Panc1 (cell line): ENCODE measurements at regions not wholly inside any gene's neighbourhood (a gene's known extent, or its start where the extent isn't known, plus 50 kb on each side); places are given as distances from the start of the nearest gene placed in this dataset.

ENCODE experiments used
- ATAC-seq: fragments of 200-7000 bp; cut with Tn5 transposase; 2 replicates; pipeline ENCODE4 v1.9.1; 2020; ENCODE audit warnings: mild to moderate bottlenecking, moderate library complexity
- BruUV-seq: library from RNA; stranded (reverse); fragments of 400-500 nt; replicated peaks from 2 replicates; lab custom pipeline; 2021; lab: Mats Ljungman, UMichigan
- CTCF ChIA-PET: fragments of 300-600 bp; sonication (Branson Sonifier 250); formaldehyde crosslinking; loops from one replicate; lab custom pipeline; 2022; ENCODE audit warnings: antibody characterized with exemption; lab: Charles Lee
- POLR2A ChIA-PET: fragments of 300-600 bp; sonication (Branson Sonifier 250); formaldehyde crosslinking; loops from one replicate; lab custom pipeline; 2022; ENCODE audit warnings: antibody characterized with exemption; lab: Charles Lee
- DNase-seq: peaks from one replicate; pipeline ENCODE4 v3.0.0-alpha.2; 2010; ENCODE audit warnings: low read depth, low spot score
- H3K27ac ChIP-seq: 2 replicates; pipeline ENCODE4 v1.5.1; 2011; ENCODE audit warnings: mild to moderate bottlenecking, low read length, inconsistent platforms
- H3K27me3 ChIP-seq: fragments of 200-500 bp; sonication (Bioruptor generic); 2 replicates; pipeline ENCODE4 v1.6.0; 2014; ENCODE audit warnings: low read length, inconsistent platforms; ENCODE audit not compliant: control insufficient read depth, insufficient read depth
- H3K36me3 ChIP-seq: fragments of 200-500 bp; sonication (Bioruptor generic); 2 replicates; pipeline ENCODE4 v1.5.1; 2014; ENCODE audit warnings: inconsistent platforms, mild to moderate bottlenecking, low read length, moderate library complexity; ENCODE audit not compliant: control insufficient read depth, insufficient read depth
- H3K4me1 ChIP-seq: 2 replicates; pipeline ENCODE4 v1.5.1; 2011; ENCODE audit warnings: inconsistent platforms, mild to moderate bottlenecking, low read length, moderate library complexity; ENCODE audit not compliant: control insufficient read depth, insufficient read depth
- H3K4me3 ChIP-seq, 2 experiments: 2 replicates each; pipeline ENCODE4 v1.5.1; 2011 to 2012; ENCODE audit warnings: low read depth in 2 of 2, low read length in 2 of 2, mild to moderate bottlenecking in 2 of 2, inconsistent platforms in 1 of 2, moderate library complexity in 1 of 2
- H3K9me3 ChIP-seq: fragments of 200-500 bp; sonication (Bioruptor generic); 2 replicates; pipeline ENCODE4 v1.5.1; 2014; ENCODE audit warnings: low read depth, mild to moderate bottlenecking, inconsistent platforms, low read length, moderate library complexity; ENCODE audit not compliant: control insufficient read depth, insufficient read depth
- CTCF ChIP-seq: fragments of 450-650 bp; IDR thresholded peaks from 2 replicates; pipeline ENCODE4 v1.5.1; 2017; ENCODE audit warnings: mild to moderate bottlenecking
- POLR2AphosphoS5 ChIP-seq: IDR thresholded peaks from 2 replicates; pipeline ENCODE4 v1.6.1; 2012; ENCODE audit warnings: mild to moderate bottlenecking, low read depth, low read length, moderate library complexity
- REST ChIP-seq, 2 experiments: IDR thresholded peaks; 2 replicates each; pipeline ENCODE4 v1.6.1; 2011 to 2012; ENCODE audit warnings: low read depth in 2 of 2, control low read depth in 1 of 2, low read length in 1 of 2, mild to moderate bottlenecking in 1 of 2, moderate library complexity in 1 of 2; ENCODE audit not compliant: insufficient read depth in 1 of 2
- SIN3A ChIP-seq: IDR thresholded peaks from 2 replicates; pipeline ENCODE4 v1.6.1; 2012; ENCODE audit warnings: low read depth, mild to moderate bottlenecking, low read length, moderate library complexity, borderline replicate concordance; ENCODE audit not compliant: insufficient read depth
- TCF7L2 ChIP-seq: IDR thresholded peaks from 2 replicates; pipeline ENCODE4 v1.6.1; 2011; ENCODE audit warnings: mild to moderate bottlenecking, low read depth, low read length, inconsistent platforms
- in situ Hi-C: cut with HindIII; loops from 2 replicates; pipeline ENCODE4 v1.10.0; 2016; ENCODE audit warnings: low sequenced_read_pairs, low pct_unique_long_range_greater_than_20kb
- intact Hi-C: fragments of 100-400 bp; cut with micrococcal nuclease; formaldehyde crosslinking; loops from one replicate; pipeline ENCODE4 v1.10.0; 2022; ENCODE audit not compliant: unreplicated experiment

- in situ Hi-C loops (no loop called here), intact Hi-C loops (no loop called here)
- Histone ChIP-seq H3K27ac (no peak overlapping the region), H3K4me3 (no peak overlapping the region), H3K9me3 (no peaks in the 10 kb centered on the region), H3K36me3 (no peaks in the 10 kb centered on the region), H3K27me3 (no peaks in the 10 kb centered on the region), H3K4me1 (no peaks in the 10 kb centered on the region)
- ATAC-seq (no peak), DNase-seq (no peak)
- TF ChIP-seq SIN3A = no peak
- no peak for TF ChIP-seq CTCF
- TF ChIP-seq POLR2AphosphoS5 = no peak
- no peak for TF ChIP-seq TCF7L2
- no peak for TF ChIP-seq REST (IDR thresholded peaks at IDR 0.05; ENCODE audit: insufficient read depth in 1 of 2, low read depth in 2 of 2, low read length in 1 of 2)
- ChIA-PET POLR2A (no interaction called here), CTCF (no interaction called here)
- BruUV-seq = no TSS peak
Measured at GRCh38 chr4:92241094-92241493, 62.7 kb upstream of the GRID2 start.

GRCh38 chr4:92246384-92246783, 57.4 kb upstream of the GRID2 start:
- DNase-seq (no peak), ATAC-seq (no peak)
- intact Hi-C loops (no loop called here), in situ Hi-C loops (no loop called here)
- H3K27ac ChIP-seq = no peak overlapping the region
- POLR2A ChIA-PET = no interaction called here
- H3K9me3 ChIP-seq = no peaks in the 10 kb centered on the region
- TF ChIP-seq TCF7L2 = no peak
- no peak for TF ChIP-seq SIN3A
- TF ChIP-seq CTCF = no peak
- no peak for TF ChIP-seq POLR2AphosphoS5
- no peak for TF ChIP-seq REST (IDR thresholded peaks at IDR 0.05; ENCODE audit: insufficient read depth in 1 of 2, low read depth in 2 of 2, low read length in 1 of 2)
- no TSS peak for BruUV-seq
- no peaks in the 10 kb centered on the region for H3K36me3 ChIP-seq
- CTCF ChIA-PET = no interaction called here
- no peak overlapping the region for H3K4me3 ChIP-seq
- H3K27me3 ChIP-seq = no peaks in the 10 kb centered on the region
- no peaks in the 10 kb centered on the region for H3K4me1 ChIP-seq
